ENCODE measurements at regions not wholly inside any gene's neighbourhood (a gene's known extent, or its start where the extent isn't known, plus 50 kb on each side); places are given as distances from the start of the nearest gene placed in this dataset.
"Not testable (repeated sequence)": the region's sequence is repeated elsewhere in the genome, so short reads cannot be mapped to it uniquely, and the experiment has no call there.

GRCh38 chr1:25130895-25131294 is 101.4 kb downstream of the SYF2 start:
- no peak for DNase-seq

GRCh38 chr1:25129380-25129779 is 102.9 kb downstream of the SYF2 start:
- DNase-seq: no peak

- DNase-seq: no peak
Measured at GRCh38 chr1:25128121-25128621, 104.1 kb downstream of the SYF2 start.

DNA sequence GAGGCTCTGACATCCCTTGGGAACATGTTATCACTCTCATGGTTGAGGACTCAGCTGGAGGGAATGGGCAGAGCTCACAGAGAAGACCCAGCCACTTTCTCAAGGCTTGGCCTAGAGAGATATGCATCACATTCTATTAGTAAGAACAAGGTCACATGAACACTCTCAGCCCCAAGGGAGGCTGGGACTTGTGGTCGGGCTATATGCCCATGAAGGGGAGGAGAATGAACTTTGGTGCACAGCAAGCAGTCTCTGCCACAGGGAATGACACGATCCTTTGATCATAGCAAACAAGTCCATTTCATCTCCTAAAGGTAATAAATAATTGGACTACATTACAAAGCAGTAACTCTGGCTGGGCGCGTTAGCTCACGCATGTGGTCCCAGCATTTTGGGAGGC is 105.7 kb downstream of the SYF2 start:
- no peak for DNase-seq

DNA sequence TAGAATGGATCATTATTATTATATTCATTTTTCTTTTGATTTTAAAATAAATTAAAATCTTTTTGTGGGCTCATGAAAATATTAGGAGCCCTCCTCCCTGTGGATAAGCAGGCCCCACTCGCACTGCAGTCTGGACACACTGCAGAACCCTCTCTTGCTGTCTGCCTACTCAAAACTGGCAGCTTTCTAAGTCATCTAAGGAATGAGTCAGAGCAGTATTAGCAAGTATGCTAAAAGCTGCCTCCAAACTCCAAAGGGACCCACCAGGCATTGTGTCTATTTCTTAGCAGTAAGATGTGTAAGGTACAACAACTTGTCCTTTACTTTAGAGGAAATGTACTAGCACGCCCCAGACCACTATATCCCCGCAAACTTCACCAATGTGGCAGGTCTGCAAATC is 108.8 kb downstream of the SYF2 start:
- no peak for DNase-seq

DNA sequence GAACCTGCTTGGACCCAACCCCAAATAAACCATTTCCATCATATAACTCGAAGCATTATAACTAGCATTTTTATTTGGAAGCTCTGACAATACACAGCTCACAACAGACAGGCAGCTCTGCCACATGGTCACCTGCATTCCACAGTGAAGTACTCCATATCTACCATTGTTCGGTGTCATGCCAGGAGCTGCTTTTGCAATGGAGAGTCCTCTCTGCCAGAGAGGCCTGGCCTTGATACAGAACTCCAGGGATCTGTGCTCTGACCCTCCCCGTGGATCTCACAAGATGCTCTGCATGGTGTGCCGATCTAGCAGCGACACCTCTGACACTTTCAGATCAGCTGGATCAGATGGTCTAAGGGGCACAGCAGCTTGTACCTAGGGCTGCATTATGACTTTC is 109.6 kb downstream of the SYF2 start:
- DNase-seq: no peak

DNA sequence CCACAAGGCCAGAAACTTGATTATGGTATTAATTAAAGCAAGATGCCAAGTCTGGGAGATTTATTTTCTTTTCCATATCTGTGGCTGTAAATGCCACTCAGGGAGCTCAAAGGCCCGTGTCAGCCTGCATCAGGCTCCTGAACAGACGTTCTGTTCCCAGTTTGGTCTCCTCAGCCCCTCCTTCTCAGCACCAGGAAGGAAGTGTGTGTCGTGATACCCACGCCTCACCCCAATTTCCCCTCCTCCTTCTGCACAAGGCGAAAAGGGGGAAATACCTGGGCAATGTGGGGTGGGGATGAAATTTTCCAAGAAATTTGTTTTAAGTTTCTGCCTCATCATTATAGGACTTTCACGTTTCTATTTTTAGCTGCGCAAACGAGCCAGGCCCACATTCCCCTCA is 112.0 kb downstream of the SYF2 start:
- no peak for DNase-seq

DNA sequence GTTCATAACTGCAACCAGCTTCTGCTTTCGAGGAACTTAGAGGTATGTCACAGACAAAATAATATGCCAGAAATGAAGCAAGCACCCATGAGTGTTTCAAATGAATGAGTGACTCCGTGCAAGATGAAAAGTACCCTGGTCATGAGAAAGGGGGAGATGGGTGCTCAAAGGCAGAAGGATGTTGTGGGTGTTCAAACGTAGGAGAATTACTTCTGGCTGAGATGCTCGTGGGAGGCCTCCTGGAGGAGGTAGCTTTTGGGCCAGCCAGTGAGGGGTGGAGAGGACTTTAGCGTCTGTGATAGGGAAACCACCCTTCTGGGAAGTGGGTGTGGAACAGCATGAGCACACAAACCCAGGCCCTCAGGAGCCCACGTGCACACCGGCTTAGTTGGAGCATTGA is 113.8 kb downstream of the SYF2 start:
- no peak for DNase-seq

DNA sequence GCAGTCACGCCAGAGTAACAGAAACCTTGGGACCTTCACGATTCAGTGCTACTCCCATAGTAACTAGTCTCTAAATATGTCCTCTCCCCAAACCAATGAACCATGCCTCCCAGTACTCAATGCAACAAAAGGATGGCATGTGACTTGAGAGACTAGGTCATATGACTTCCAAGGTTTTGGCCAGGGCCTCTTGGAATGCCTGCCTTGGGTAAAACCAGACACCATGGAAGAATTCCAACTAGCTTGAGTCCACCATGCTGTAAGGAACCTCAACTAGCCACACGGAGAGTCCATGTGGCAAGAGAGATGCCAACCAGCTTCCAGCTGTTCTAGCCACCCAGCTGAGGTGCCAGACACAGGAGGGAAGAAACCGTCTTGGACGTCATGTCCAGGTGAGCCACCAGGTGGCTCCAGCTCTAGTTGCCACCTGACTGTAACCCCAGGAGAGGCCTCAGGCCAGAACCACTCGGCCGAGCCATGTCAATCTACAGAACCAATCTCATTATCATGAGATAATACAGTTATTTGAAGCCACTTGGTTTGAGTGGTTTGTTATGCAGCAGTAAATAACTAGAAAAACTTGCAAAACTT is 115.0 kb downstream of the SYF2 start:
- no peak for DNase-seq

GRCh38 chr1:25116832-25117231 is 115.5 kb downstream of the SYF2 start:
- DNase-seq: no peak

- DNase-seq: not testable (repeated sequence)
Measured at GRCh38 chr1:25116117-25116516, 116.2 kb downstream of the SYF2 start.

GRCh38 chr1:25113731-25114130 is 118.6 kb downstream of the SYF2 start:
- no peak for DNase-seq

- DNase-seq: no peak
Measured at GRCh38 chr1:25113086-25113485, 119.2 kb downstream of the SYF2 start.

DNA sequence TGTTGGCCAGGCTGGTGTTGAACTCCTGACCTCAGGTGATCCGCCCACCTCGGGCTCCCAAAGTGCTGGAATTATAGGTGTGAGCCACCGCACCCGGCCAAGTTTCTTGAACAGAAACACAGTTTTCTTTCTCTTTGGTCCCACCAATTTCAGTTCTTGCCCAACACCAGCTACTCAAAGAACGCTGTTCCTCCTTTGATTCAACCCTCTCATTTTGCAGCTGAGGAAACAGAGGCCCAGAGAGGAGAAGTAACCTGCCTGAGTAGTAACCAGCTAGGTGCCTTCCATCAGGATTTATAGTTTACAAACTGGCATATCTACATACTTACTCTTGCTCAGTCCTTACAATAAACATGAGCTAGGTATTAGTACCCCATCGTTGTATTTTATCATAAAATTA is 119.9 kb downstream of the SYF2 start:
- no peak for DNase-seq

DNA sequence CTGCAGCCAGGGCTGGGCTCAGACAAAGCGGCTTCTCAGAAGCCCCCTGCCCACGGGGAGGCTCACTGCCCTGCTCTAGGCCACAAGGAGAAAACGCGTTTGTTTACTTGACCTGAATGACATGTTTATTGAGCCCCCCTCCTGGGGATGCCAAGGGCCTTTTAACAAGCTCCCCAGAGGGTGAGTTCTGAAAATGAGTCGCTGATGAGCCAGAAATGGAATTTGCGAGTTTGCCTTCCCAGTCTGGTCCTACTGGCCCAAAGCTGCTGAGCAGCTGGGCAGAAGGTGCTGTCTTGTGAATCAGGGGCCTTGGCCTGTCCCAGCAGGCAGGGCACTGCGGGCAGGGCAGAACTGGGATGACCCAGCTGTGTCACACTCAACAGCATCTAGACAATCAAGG is 120.6 kb downstream of the SYF2 start:
- no peak for DNase-seq

GRCh38 chr1:25110485-25110884 is 121.8 kb downstream of the SYF2 start:
- no peak for DNase-seq

GRCh38 chr1:25110036-25110435 is 122.3 kb downstream of the SYF2 start:
- no peak for DNase-seq

- peak; percentile 57 for DNase-seq
Measured at GRCh38 chr1:25109531-25109951, 122.8 kb downstream of the SYF2 start.

DNA sequence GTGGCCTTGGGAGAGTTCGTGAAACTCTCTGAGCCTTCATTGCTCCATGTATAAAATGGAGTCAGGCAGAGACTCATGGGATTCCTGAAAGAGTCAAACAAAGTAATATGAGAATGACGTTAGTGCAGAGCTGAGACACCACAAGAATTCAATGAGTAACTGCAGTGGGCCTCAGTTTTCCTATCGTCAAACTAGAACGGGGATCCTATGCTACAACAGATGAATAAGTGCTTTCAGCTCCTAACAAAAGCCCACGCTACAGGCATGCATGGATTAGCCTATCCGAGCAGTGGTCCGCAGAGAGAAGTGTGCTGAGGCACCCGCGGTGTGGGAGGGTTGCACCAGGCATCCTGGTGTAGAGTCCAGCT is 124.7 kb downstream of the SYF2 start:
- no peak for DNase-seq

- DNase-seq: no peak
Measured at GRCh38 chr1:25106976-25107642, 125.2 kb downstream of the SYF2 start.

GRCh38 chr1:25106352-25106751 is 126.0 kb downstream of the SYF2 start:
- DNase-seq: no peak

- DNase-seq: no peak
Measured at GRCh38 chr1:25105836-25106235, 126.5 kb downstream of the SYF2 start.

GRCh38 chr1:25104932-25105561 is 127.3 kb downstream of the SYF2 start:
- no peak for DNase-seq

GRCh38 chr1:25103164-25103795 is 129.0 kb downstream of the SYF2 start:
- DNase-seq: no peak

Measured in CD4-positive, alpha-beta T cell treated with Interleukin-12 subunit alpha and Interleukin-12 subunit beta, for 1 hour (primary cell).